K562 (cell line): ENCODE measurements at regions not wholly inside any gene's neighbourhood (a gene's known extent, or its start where the extent isn't known, plus 50 kb on each side); places are given as distances from the start of the nearest gene placed in this dataset.

Source experiments
- ATAC-seq: fragments of 200-7000 bp; cut with Tn5 transposase; 3 replicates; pipeline ENCODE4 v1.9.1; 2020; ENCODE audit warnings: moderate library complexity
- BruUV-seq: library from RNA; stranded (reverse); fragments of 400-500 nt; replicated peaks from 2 replicates; lab custom pipeline; 2021; lab: Mats Ljungman, UMichigan
- CTCF ChIA-PET: fragments of 300-600 bp; formaldehyde crosslinking; extraction: SDS; loops from one replicate; lab custom pipeline; 2021; ENCODE audit warnings: low intra/inter-chr PET ratio; lab: Yijun Ruan, JAX
- POLR2A ChIA-PET: fragments of 300-600, 350-650 bp; sonication (Branson Sonifier 250); formaldehyde crosslinking; extraction: SDS; loops from one replicate; lab custom pipeline; 2021; ENCODE audit warnings: antibody characterized with exemption, inconsistent platforms; lab: Yijun Ruan, JAX
- DNase-seq, 4 experiments: peaks; one replicate each; pipeline versions ENCODE4 v3.0.0 to v3.0.0-alpha.2; 2011 to 2018; ENCODE audit warnings: low spot score in 3 of 4, mixed read lengths in 3 of 4; ENCODE audit errors: extremely low read depth in 1 of 4
- FAIRE-seq: peaks from 2 replicates; lab custom pipeline; 2011; peaks lifted over from hg19 to GRCh38; lab: Jason Lieb, UNC
- H2AFZ ChIP-seq: 2 replicates; pipeline ENCODE4 v1.6.0; 2011; ENCODE audit warnings: low read depth, low read length, control low read depth, inconsistent platforms
- H3K27ac ChIP-seq: fragments of 200-600 bp; 3 replicates; pipeline ENCODE4 v1.8.0; 2011; ENCODE audit warnings: low read depth, mild to moderate bottlenecking, control low read depth, inconsistent platforms, low read length, moderate library complexity, mixed read lengths; ENCODE audit errors: extremely low read depth
- H3K27me3 ChIP-seq, 2 experiments: fragments of 300-600 bp in 1 of 2; 2 replicates in 1 of 2; 3 replicates in 1 of 2; pipeline versions ENCODE4 v1.6.0 to v1.8.0; 2011; ENCODE audit warnings: inconsistent platforms in 2 of 2, low read length in 2 of 2, mild to moderate bottlenecking in 1 of 2, mixed read lengths in 1 of 2, moderate library complexity in 1 of 2; ENCODE audit not compliant: control insufficient read depth in 2 of 2, insufficient read depth in 2 of 2
- H3K36me3 ChIP-seq: fragments of 300-600 bp; 3 replicates; pipeline ENCODE4 v1.8.0; 2011; ENCODE audit warnings: mild to moderate bottlenecking, low read length, inconsistent platforms; ENCODE audit not compliant: control insufficient read depth, insufficient read depth
- H3K4me1 ChIP-seq, 2 experiments: fragments of 200-600 bp in 1 of 2; replicated peaks in 1 of 2; 2 replicates in 1 of 2; 3 replicates in 1 of 2; pipeline versions ENCODE4 v1.5.1 to v1.8.0; 2011; ENCODE audit warnings: inconsistent platforms in 2 of 2, low read length in 2 of 2, mild to moderate bottlenecking in 1 of 2, mixed read lengths in 1 of 2, moderate library complexity in 1 of 2; ENCODE audit not compliant: control insufficient read depth in 2 of 2, insufficient read depth in 2 of 2
- H3K4me2 ChIP-seq: 2 replicates; pipeline ENCODE4 v1.6.1; 2011; ENCODE audit warnings: low read length, control low read depth, inconsistent platforms, mixed read lengths; ENCODE audit not compliant: insufficient read depth
- H3K4me3 ChIP-seq: fragments of 200-600 bp; sonication (generic), shearing (Covaris generic); 2 replicates; pipeline ENCODE4 v1.5.1; 2016; ENCODE audit warnings: control low read depth, inconsistent platforms
- H3K79me2 ChIP-seq: fragments of 200-600 bp; 3 replicates; pipeline ENCODE4 v1.8.0; 2011; ENCODE audit warnings: low read length, inconsistent platforms; ENCODE audit not compliant: control insufficient read depth, insufficient read depth
- H3K9ac ChIP-seq, 2 experiments: 2 replicates each; pipeline versions ENCODE4 v1.6.0 to v1.6.1; 2011; ENCODE audit warnings: low read depth in 2 of 2, low read length in 2 of 2, control low read depth in 1 of 2, inconsistent platforms in 1 of 2, mild to moderate bottlenecking in 1 of 2, mixed read lengths in 1 of 2; ENCODE audit not compliant: insufficient read depth in 1 of 2
- H3K9me1 ChIP-seq: one replicate; pipeline ENCODE4 v1.6.0; 2011; ENCODE audit warnings: inconsistent platforms, mild to moderate bottlenecking, low read length, moderate library complexity; ENCODE audit not compliant: control insufficient read depth, insufficient read depth
- H3K9me3 ChIP-seq: replicated peaks from 2 replicates; pipeline ENCODE4 v1.5.1; 2011; ENCODE audit warnings: low read depth, low read length, inconsistent platforms; ENCODE audit not compliant: control insufficient read depth, insufficient read depth
- H4K20me1 ChIP-seq: replicated peaks from 2 replicates; pipeline ENCODE4 v1.6.1; 2011; ENCODE audit warnings: low read length, inconsistent platforms, mixed read lengths; ENCODE audit not compliant: control insufficient read depth, insufficient read depth
- E2F8 ChIP-seq: fragments of 450-650 bp; IDR thresholded peaks from 2 replicates; pipeline ENCODE4 v1.7.1; 2018; ENCODE audit warnings: mild to moderate bottlenecking, low read depth; ENCODE audit not compliant: partially characterized antibody
- EGR1 ChIP-seq: fragments of 450-650 bp; conservative IDR thresholded peaks from 2 replicates; pipeline ENCODE4 v1.6.1; 2017; ENCODE audit warnings: mild to moderate bottlenecking
- FOSL1 ChIP-seq: fragments of 200-800 bp; sonication (Bioruptor generic); conservative IDR thresholded peaks from 2 replicates; pipeline ENCODE4 v1.6.1; 2016; ENCODE audit warnings: missing genetic modification characterization, missing compliant biosample characterization
- TFE3 ChIP-seq: fragments of 450-650 bp; formaldehyde crosslinking; IDR thresholded peaks from 2 replicates; pipeline ENCODE4 v1.4.0; 2020; ENCODE audit warnings: mild to moderate bottlenecking, mixed read lengths
- THRA ChIP-seq: fragments of 450-650 bp; IDR thresholded peaks from 2 replicates; pipeline ENCODE4 v1.6.1; 2017; ENCODE audit warnings: mild to moderate bottlenecking, moderate library complexity
- WGBS: fragments of 100-300 bp; shearing (Covaris generic); methylation state at CpG from one replicate; pipeline ENCODE4 v1.1.6; 2016; ENCODE audit warnings: low coverage, mixed read lengths; ENCODE audit not compliant: insufficient coverage; ENCODE audit errors: missing lambda C conversion rate; 5-methylcytosine and 5-hydroxymethylcytosine counted together
- in situ Hi-C: fragments of 300-500 bp; cut with MboI; formaldehyde crosslinking; loops from 4 replicates; pipeline ENCODE4 v1.15.0; 2018; ENCODE audit warnings: inconsistent platforms, mixed read lengths
- intact Hi-C: fragments of 100-400 bp; cut with micrococcal nuclease; formaldehyde crosslinking; loops from 2 replicates; pipeline ENCODE4 v1.14.2; 2022

GRCh38 chr2:65554765-65555591, 122.6 kb upstream of the SPRED2 start (continued):
- no peak for TF ChIP-seq THRA
- TF ChIP-seq, all 486 proteins: peak for 12

- no peaks in the 10 kb centered on the region for H3K9me3 ChIP-seq
- no peaks in the 10 kb centered on the region for H3K27me3 ChIP-seq
- H3K27ac ChIP-seq: no peak overlapping the region
- 50% methylated on average over 6 of the region's 10 CpGs for WGBS
- FAIRE-seq (no peak), DNase-seq (no peak), ATAC-seq (no peak)
- 0 out of 4 replicates have a peak overlapping the region, but pooled peaks of 1 of the 2 experiments have one; percentile 50 for H3K9ac ChIP-seq
- peak overlapping the region; percentile 72; the same call in 1 of the 2 replicates for H3K4me2 ChIP-seq
- ChIA-PET POLR2A (no interaction called here), CTCF (interaction anchor here (0.6 to 2.1 kb wide), 5 partner anchors 20 to 298 kb away, joined by 3 to 12 read pairs (median 5); no protein-coding TSS in a partner anchor)
- no peak overlapping the region for H3K4me3 ChIP-seq
- H3K4me1 ChIP-seq: peaks cover 11 to 14% of the 10 kb centered on the region in 2 experiments; a peak in 4 of 5 replicates
- intact Hi-C loops (loop anchor here (1.0 to 5.0 kb wide), 5 partner anchors 26 to 491 kb away; partner anchors contain the start of gene SPRED2), in situ Hi-C loops (no loop called here)
- no peaks in the 10 kb centered on the region for H4K20me1 ChIP-seq
- H3K79me2 ChIP-seq: no peaks in the 10 kb centered on the region
- BruUV-seq: no TSS peak
- TF ChIP-seq EGR1 (0 out of 2 replicates have a peak, but pooled peaks have one; percentile 7), FOSL1 (tag) (0 out of 2 replicates have a peak, but pooled peaks have one; percentile 6), TFE3 (CRISPR knock-in tag) (no peak), E2F8 (peak; percentile 1)
- H2AFZ ChIP-seq: no peak overlapping the region
- no peaks in the 10 kb centered on the region for H3K36me3 ChIP-seq
- H3K9me1 ChIP-seq: no peaks in the 10 kb centered on the region
Measured at GRCh38 chr2:65553504-65554074, 121.2 kb upstream of the SPRED2 start.
